ENCODE measurements at regions not wholly inside any gene's neighbourhood (a gene's known extent, or its start where the extent isn't known, plus 50 kb on each side); places are given as distances from the start of the nearest gene placed in this dataset.

GRCh38 chr2:238615187-238615586 is 188.5 kb downstream of the ASB1 start:
- TF ChIP-seq CTCF (conservative IDR thresholded peaks at IDR 0.05; ENCODE audit: low read length) (no peak), EZH2phosphoT487 (IDR thresholded peaks at IDR 0.05; ENCODE audit: borderline replicate concordance, low read depth, low read length) (no peak)

Data from OCI-LY7 (cell line).